GM18511 (cell line): ENCODE measurements at regions not wholly inside any gene's neighbourhood (a gene's known extent, or its start where the extent isn't known, plus 50 kb on each side); places are given as distances from the start of the nearest gene placed in this dataset.

ENCODE experiments used
- ATAC-seq: cut with Tn5 transposase; IDR thresholded peaks from one replicate; pipeline ENCODE4 v1.9.1; 2021; ENCODE audit warnings: mild to moderate bottlenecking, moderate library complexity; ENCODE audit not compliant: unreplicated experiment

GRCh38 chr4:135338181-135338580, 1136.6 kb upstream of the PABPC4L start:
- ATAC-seq: no peak

DNA sequence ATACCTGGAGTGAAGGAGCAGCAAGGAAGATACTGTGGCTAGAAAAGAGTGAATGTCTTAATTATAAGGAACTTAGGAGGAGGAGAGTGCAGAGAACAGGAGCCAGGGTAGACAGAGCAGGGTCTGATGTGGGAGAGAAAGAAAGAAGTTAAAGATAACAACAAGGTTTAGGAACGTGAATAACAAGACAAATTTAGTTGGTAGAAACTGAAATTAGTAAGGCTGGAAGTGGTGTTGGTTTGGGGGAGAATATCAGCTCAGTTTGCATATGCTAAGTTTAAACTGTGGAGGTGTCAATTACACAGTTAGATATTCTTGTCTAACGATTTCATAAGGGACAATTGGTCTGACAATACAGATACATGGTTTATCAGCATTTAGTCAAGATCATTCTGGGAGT, 1123.7 kb upstream of the PABPC4L start:
- ATAC-seq: peak; percentile 62

DNA sequence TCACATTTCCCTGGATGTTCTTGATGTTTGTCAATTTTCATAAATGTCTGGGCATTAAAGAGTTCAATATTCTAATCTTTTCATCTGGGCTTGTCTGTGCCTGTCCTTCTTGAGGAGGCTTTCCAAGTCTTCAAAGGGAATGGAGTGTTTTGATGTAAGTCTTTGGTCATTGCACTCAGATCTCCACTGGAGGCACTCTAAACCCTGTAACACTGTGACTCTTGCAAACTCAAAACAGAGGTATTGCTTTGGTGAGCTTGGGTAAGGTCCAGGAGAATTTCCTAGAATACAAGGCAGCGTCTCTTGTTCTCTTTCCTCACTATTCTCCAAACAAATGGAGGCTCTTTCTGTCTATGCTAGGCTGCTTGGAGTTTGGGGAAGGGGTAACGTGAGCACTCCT, 1118.1 kb upstream of the PABPC4L start:
- ATAC-seq: no peak

GRCh38 chr4:135316266-135316779, 1114.7 kb upstream of the PABPC4L start:
- ATAC-seq: no peak

- no peak for ATAC-seq
Measured at GRCh38 chr4:135290136-135290535, 1088.5 kb upstream of the PABPC4L start.

GRCh38 chr4:135283934-135284333, 1082.3 kb upstream of the PABPC4L start:
- ATAC-seq: no peak

GRCh38 chr4:135282676-135283075, 1081.1 kb upstream of the PABPC4L start:
- ATAC-seq: no peak

DNA sequence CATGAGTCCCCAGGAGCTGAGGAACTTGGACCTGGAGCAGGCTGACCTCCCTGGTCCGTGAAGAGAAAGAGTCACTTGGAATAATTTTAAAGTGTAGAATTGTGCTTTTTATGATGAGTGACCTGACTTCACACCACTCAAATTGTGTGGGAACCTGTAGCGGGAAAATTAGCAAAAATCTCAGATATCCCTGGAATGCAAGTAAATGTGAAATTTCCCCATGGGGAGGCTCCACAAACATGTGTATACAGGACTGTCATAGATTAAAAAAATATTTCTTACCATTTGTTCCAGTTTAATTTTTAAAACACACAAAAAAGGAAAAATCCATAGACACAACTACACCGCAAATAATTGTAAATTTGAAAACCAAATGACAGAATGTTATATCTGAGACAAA, 1079.6 kb upstream of the PABPC4L start:
- no peak for ATAC-seq

DNA sequence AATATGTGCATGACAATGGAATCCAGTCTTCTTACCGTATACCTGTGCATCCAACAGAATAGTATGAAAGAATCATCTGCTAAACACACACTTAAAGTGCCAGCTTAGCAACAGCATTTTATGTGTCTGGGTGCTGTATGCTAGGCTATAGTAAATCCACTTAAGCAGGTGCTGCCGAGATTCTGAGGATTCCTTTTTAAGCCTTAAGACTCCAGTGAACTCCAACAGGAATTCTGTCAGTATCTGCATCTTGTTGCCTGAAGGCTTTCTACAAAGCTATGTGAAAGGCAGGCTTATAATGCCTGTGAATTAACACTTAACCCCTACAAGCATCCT, 1076.4 kb upstream of the PABPC4L start:
- no peak for ATAC-seq

- no peak for ATAC-seq
Measured at GRCh38 chr4:135277068-135277979, 1075.7 kb upstream of the PABPC4L start.

DNA sequence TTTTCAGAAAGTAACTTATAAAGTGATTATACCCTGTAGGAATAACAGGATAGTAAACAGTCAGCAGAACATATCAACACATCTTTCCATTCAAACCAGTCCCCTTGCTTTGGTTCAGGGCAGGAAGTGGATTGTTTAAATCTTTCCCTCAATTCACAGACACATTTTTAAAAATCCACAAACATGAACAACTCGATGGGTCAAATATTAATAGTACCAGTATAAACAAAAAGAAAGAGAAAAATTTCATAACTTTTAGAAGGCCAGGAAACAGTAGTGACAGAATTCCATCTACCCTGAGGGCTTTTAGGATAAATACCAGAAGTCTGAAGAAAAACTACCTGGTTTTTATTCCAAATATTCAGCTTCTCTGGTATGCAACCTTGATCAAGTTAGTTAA, 1072.8 kb upstream of the PABPC4L start:
- no peak for ATAC-seq

DNA sequence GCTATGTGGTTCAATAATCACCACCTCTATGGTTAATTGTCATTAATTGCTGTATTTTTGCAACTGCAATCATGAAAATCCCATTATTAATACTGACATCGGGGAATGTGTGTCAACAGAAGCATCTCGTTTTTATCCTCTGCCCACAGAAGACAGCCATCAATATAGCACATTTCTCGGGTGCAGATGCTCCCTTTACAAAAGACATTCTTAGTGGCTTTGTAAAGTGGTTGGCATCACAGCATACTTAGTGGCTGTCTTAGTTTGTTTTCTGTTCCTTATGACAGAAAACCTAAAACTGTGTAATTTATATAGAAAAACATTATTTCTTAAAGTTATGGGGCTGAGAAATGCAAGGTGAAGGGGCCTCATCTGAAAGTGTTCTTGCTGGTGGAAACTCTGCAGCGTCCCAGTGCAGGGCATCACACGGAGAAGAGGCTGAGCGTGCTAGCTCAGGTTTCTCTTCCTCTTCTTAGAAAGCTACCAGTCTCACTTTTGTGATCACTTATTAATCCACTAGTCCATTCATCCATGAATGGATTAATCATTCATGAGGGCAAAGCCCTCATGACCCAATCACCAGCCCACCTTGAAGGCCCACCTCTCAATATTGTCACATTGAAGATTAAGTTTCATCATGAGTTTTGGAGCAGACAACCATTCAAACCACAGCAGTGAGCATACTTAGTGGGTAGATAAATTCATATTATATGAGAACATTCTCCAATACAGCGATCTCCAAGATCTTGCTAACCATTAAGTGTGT, 1067.7 kb upstream of the PABPC4L start:
- peak; percentile 98 for ATAC-seq

- no peak for ATAC-seq
Measured at GRCh38 chr4:135268369-135268768, 1066.8 kb upstream of the PABPC4L start.

GRCh38 chr4:135267148-135267865, 1065.7 kb upstream of the PABPC4L start:
- ATAC-seq: no peak

- no peak for ATAC-seq
Measured at GRCh38 chr4:135256111-135256510, 1054.5 kb upstream of the PABPC4L start.

DNA sequence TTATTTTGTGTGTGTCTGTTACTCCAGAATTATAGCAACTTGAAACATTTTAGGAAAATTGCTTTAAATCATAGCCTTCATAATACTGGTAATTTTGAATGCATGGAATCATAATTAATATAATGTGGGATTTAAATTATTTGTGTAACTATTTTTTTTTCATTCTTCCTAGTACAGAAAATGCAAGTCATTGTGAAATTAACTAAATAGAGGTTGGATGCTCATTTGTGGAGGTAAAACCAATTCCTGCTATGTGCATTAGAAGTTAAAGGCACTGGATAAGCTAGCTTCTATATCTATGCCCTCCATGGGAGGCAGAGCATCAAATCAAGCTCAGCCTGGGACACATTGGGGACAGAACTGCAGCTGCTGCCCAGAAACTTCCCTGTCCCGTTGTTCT, 1048.5 kb upstream of the PABPC4L start:
- no peak for ATAC-seq

- ATAC-seq: no peak
Measured at GRCh38 chr4:135249024-135249423, 1047.4 kb upstream of the PABPC4L start.

DNA sequence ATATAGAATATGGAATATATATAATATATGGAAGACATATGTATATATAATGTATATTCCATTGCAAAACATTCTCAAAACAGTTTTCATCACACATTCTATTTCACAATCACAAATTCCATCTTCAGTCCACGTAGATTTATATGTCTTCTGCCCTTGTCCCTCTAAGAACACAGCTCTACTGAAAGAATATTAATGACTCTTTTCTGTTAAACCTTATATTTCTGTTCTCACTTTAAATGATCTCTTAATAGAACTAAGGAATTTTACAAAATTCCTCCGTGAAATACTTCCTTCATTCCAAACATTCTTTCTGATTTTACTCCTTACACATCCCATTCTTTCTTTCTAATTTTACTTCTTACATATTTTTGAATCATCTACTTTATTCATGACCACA, 1043.1 kb upstream of the PABPC4L start:
- no peak for ATAC-seq

DNA sequence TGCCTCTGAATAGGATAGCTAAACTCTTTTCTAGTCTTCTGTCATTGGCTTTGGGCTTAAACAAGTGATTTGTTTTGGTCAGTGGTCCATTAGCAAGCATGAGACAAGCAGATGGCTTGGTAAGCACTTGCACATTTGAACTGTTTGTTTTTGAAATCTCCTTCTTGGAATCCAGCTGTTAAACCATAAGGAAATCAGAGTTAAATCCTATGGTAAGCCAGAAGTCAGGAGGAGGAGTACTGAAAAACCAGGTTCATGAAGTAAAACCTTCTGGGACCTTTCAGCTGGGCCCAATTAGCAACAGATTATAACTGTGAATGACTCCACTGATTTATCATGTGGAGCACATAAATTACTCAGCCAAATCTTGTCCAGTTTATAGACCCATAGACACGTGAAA, 1042.5 kb upstream of the PABPC4L start:
- no peak for ATAC-seq

- no peak for ATAC-seq
Measured at GRCh38 chr4:135240796-135241195, 1039.2 kb upstream of the PABPC4L start.

DNA sequence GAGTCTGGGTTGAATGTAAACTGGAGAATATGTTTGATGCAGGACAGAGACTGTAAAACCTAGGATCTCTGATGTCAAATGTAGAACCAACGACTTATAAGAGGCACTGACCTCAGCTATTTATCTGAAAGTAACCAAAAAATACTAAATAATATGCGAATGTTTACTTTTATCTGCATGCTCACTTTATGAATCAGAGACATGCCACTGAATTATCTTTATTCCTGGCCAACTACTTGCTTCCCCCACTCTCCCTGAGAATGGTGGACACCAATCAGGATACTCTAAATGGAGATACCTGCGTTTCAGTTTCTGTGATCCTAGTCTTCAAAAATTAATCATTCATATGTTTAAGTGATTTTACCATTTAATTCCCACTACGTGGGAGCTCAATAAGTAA, 1038.4 kb upstream of the PABPC4L start:
- ATAC-seq: no peak
